ENCODE measurements at regions not wholly inside any gene's neighbourhood (a gene's known extent, or its start where the extent isn't known, plus 50 kb on each side); places are given as distances from the start of the nearest gene placed in this dataset.

DNA sequence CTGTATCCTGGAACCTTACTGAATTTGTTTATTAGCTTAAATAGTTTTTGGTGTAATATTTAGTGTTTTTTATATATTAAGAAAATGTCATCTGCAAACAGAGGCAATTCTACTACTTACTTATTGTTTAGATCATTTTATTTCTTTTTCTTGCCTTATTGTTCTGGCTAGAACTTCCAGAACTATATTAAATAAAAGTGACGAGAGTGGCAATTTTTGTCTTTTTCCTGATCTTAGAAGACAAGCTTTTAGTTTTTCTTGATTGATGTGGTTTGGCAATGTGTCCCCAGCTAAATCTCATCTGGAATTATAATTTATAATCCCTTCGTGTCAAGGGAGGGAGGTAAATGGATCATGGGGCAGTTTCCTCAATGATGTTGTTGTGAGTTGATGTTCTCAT is 857.8 kb downstream of the SLC6A15 start:
- TF ChIP-seq, protein P1, sequence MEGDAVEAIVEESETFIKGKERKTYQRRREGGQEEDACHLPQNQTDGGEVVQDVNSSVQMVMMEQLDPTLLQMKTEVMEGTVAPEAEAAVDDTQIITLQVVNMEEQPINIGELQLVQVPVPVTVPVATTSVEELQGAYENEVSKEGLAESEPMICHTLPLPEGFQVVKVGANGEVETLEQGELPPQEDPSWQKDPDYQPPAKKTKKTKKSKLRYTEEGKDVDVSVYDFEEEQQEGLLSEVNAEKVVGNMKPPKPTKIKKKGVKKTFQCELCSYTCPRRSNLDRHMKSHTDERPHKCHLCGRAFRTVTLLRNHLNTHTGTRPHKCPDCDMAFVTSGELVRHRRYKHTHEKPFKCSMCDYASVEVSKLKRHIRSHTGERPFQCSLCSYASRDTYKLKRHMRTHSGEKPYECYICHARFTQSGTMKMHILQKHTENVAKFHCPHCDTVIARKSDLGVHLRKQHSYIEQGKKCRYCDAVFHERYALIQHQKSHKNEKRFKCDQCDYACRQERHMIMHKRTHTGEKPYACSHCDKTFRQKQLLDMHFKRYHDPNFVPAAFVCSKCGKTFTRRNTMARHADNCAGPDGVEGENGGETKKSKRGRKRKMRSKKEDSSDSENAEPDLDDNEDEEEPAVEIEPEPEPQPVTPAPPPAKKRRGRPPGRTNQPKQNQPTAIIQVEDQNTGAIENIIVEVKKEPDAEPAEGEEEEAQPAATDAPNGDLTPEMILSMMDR (optimal IDR thresholded peaks at IDR 0.05 in 1 of 3, IDR thresholded peaks at IDR 0.05 in 1 of 3, conservative IDR thresholded peaks at IDR 0.05 in 1 of 3; ENCODE audit: extremely low read depth in 1 of 3, insufficient read depth in 2 of 3, low read length in 3 of 3) = no peak
- no peak for TF ChIP-seq EZH2 (IDR thresholded peaks at IDR 0.05; ENCODE audit: low read length)

Measured in keratinocyte (primary cell).